ENCODE measurements at regions not wholly inside any gene's neighbourhood (a gene's known extent, or its start where the extent isn't known, plus 50 kb on each side); places are given as distances from the start of the nearest gene placed in this dataset.

DNA sequence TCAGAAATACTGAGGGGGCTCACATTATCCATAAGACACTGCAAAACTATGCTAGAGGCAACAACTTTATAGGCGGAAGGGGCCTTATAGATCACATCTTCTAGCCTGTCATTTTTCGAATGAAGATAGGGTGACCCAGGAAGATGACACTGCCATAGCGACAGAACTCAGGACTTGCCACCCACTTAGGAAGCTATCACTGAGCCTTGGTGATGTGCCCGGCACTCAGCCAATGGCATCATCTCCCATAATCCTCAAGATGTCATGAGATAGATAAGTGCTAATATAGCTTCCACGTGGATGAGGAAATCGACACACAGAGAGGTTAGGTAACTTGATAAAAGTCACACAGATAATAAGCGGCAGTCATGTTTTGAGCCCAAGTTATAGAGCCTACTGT is 346.6 kb downstream of the DHX15 start (continued):
- TF ChIP-seq KDM1A (IDR thresholded peaks at IDR 0.05; ENCODE audit: low read depth) (no peak), CHD2 (IDR thresholded peaks at IDR 0.05; ENCODE audit: low read length, partially characterized antibody) (no peak), CHD4 (IDR thresholded peaks at IDR 0.05; ENCODE audit: borderline replicate concordance) (no peak), ZSCAN20 (CRISPR knock-in tag; IDR thresholded peaks at IDR 0.05) (no peak)

DNA sequence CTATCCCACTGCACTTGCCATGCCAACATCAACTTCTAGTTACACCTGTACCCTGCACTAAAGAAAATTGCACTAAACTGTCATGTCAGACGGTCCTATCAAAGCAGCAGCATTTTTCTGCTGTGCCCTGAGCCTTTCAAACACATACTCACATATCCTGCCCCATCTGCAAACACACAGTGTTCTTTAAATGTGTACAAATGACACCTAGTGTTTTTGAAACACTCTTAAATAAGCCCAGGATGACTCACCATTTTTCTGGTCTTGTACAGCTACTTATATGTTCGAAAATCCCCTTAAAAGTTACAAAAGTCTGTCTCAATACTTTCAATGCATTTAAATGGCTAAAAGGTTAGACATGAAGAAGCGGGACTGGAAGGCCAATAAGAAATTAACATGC is 346.7 kb upstream of the PPARGC1A start:
- no peak for TF ChIP-seq FOSL2 (IDR thresholded peaks at IDR 0.05)
- peak; percentile 17; the same call in 1 of the 2 replicates for TF ChIP-seq FOSL2 (CRISPR knock-in tag; IDR thresholded peaks at IDR 0.05)
- TF ChIP-seq, protein P1, sequence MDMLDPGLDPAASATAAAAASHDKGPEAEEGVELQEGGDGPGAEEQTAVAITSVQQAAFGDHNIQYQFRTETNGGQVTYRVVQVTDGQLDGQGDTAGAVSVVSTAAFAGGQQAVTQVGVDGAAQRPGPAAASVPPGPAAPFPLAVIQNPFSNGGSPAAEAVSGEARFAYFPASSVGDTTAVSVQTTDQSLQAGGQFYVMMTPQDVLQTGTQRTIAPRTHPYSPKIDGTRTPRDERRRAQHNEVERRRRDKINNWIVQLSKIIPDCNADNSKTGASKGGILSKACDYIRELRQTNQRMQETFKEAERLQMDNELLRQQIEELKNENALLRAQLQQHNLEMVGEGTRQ (IDR thresholded peaks at IDR 0.05): no peak
- TF ChIP-seq, protein P2, sequence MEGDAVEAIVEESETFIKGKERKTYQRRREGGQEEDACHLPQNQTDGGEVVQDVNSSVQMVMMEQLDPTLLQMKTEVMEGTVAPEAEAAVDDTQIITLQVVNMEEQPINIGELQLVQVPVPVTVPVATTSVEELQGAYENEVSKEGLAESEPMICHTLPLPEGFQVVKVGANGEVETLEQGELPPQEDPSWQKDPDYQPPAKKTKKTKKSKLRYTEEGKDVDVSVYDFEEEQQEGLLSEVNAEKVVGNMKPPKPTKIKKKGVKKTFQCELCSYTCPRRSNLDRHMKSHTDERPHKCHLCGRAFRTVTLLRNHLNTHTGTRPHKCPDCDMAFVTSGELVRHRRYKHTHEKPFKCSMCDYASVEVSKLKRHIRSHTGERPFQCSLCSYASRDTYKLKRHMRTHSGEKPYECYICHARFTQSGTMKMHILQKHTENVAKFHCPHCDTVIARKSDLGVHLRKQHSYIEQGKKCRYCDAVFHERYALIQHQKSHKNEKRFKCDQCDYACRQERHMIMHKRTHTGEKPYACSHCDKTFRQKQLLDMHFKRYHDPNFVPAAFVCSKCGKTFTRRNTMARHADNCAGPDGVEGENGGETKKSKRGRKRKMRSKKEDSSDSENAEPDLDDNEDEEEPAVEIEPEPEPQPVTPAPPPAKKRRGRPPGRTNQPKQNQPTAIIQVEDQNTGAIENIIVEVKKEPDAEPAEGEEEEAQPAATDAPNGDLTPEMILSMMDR (IDR thresholded peaks at IDR 0.05): no peak
- TF ChIP-seq NFE2L2 (conservative IDR thresholded peaks at IDR 0.05; ENCODE audit: low read length): no peak
- TF ChIP-seq, protein P3, sequence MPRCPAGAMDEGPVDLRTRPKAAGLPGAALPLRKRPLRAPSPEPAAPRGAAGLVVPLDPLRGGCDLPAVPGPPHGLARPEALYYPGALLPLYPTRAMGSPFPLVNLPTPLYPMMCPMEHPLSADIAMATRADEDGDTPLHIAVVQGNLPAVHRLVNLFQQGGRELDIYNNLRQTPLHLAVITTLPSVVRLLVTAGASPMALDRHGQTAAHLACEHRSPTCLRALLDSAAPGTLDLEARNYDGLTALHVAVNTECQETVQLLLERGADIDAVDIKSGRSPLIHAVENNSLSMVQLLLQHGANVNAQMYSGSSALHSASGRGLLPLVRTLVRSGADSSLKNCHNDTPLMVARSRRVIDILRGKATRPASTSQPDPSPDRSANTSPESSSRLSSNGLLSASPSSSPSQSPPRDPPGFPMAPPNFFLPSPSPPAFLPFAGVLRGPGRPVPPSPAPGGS (IDR thresholded peaks at IDR 0.05): no peak
- no peak overlapping the region for H3K4me2 ChIP-seq
- WGBS (ENCODE audit: missing lambda C conversion rate): 26% methylated on average over 3 of the region's 3 CpGs
- POLR2A ChIA-PET: no interaction called here
- H3K4me3 ChIP-seq: no peak overlapping the region
- no peak overlapping the region; a peak in 1 of 6 replicates for H3K27ac ChIP-seq
- no peak for FAIRE-seq
- ATAC-seq: no peak
- no peaks in the 10 kb centered on the region for H3K9me3 ChIP-seq
- H3K4me1 ChIP-seq: no peaks in the 10 kb centered on the region; the same call in 2 of the 3 replicates
- CTCF ChIA-PET: no interaction called here
- no peak for DNase-seq (ENCODE audit: low read depth in 1 of 2, low spot score in 1 of 2)

DNA sequence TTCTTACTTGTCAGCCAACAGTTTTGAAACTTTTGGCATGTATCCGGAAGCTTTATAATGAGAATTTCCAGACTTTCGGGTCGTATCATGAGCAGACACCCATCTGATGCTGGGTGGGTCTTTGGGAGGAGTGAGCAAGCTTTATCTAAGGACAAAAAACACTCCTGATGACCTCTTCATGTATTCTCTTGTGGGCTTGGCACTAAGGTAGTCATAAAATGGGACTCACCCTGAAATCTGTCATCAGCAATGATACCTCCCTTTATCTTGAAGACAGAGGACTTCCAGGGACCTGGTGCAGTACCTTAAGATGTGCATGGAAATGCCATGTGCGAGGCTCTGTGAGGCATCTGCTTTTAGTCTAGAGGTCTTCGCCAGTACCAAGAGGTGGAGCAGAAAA is 346.3 kb upstream of the PPARGC1A start:
- ATAC-seq (no peak), FAIRE-seq (no peak), DNase-seq (ENCODE audit: low read depth in 1 of 2, low spot score in 1 of 2) (no peak)
- POLR2A ChIA-PET: no interaction called here
- 51% methylated on average over 3 of the region's 5 CpGs for WGBS (ENCODE audit: missing lambda C conversion rate)
- Histone ChIP-seq H3K9me3 (no peaks in the 10 kb centered on the region), H3K4me2 (no peak overlapping the region), H3K4me3 (no peak overlapping the region), H3K4me1 (no peaks in the 10 kb centered on the region; the same call in 2 of the 3 replicates), H3K27ac (no peak overlapping the region)
- TF ChIP-seq HOXB13 (CRISPR knock-in tag; IDR thresholded peaks at IDR 0.05; ENCODE audit: low read depth): no peak
- TF ChIP-seq ZFP36 (IDR thresholded peaks at IDR 0.05; ENCODE audit: borderline replicate concordance, partially characterized antibody): no peak
- CTCF ChIA-PET: no interaction called here

DNA sequence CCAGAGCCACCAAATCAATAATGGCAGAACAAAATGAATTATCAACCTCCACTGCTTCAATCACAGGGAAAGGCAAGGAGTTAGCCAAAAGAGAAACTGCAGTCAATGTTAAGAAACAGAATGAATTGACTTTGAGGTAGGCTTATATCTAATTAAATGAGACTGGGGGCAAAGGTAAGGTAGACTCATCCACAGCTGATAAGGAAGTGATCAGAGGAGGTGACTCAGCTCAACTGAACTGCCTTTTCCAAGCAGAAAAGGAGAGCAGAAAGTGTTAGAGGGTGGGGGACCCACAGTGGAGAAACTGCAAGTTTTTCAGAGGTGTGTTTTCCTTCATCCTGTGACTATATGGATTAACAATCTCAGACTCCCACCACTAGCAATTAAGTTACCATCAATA is 345.8 kb upstream of the PPARGC1A start:
- ChIA-PET CTCF (no interaction called here), POLR2A (no interaction called here)
- Histone ChIP-seq H3K27ac (no peak overlapping the region), H3K4me2 (0 out of 3 replicates have a peak overlapping the region, but pooled peaks have one; percentile 17), H3K9me3 (no peaks in the 10 kb centered on the region), H3K4me3 (no peak overlapping the region), H3K4me1 (no peaks in the 10 kb centered on the region; the same call in 2 of the 3 replicates)
- FAIRE-seq (no peak), DNase-seq (ENCODE audit: low read depth in 1 of 2, low spot score in 1 of 2) (no peak), ATAC-seq (no peak)
- TF ChIP-seq SREBF2 (IDR thresholded peaks at IDR 0.05): no peak
- TF ChIP-seq, protein P4, sequence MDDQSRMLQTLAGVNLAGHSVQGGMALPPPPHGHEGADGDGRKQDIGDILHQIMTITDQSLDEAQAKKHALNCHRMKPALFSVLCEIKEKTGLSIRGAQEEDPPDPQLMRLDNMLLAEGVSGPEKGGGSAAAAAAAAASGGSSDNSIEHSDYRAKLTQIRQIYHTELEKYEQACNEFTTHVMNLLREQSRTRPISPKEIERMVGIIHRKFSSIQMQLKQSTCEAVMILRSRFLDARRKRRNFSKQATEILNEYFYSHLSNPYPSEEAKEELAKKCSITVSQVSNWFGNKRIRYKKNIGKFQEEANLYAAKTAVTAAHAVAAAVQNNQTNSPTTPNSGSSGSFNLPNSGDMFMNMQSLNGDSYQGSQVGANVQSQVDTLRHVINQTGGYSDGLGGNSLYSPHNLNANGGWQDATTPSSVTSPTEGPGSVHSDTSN (IDR thresholded peaks at IDR 0.05): no peak
- TF ChIP-seq CHD4 (IDR thresholded peaks at IDR 0.05; ENCODE audit: borderline replicate concordance): no peak
- no peak for TF ChIP-seq MAZ (IDR thresholded peaks at IDR 0.05; ENCODE audit: borderline replicate concordance, low read depth, low read length)
- TF ChIP-seq, protein P5, sequence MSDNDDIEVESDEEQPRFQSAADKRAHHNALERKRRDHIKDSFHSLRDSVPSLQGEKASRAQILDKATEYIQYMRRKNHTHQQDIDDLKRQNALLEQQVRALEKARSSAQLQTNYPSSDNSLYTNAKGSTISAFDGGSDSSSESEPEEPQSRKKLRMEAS (IDR thresholded peaks at IDR 0.05): no peak

Data from A549 (cell line).